ENCODE measurements at regions not wholly inside any gene's neighbourhood (a gene's known extent, or its start where the extent isn't known, plus 50 kb on each side); places are given as distances from the start of the nearest gene placed in this dataset.

- TF ChIP-seq EZH2 (optimal IDR thresholded peaks at IDR 0.05; ENCODE audit: low read depth, low read length), result no peak
- no peak for TF ChIP-seq EZH2phosphoT487 (IDR thresholded peaks at IDR 0.05; ENCODE audit: low read length)
- no peak for TF ChIP-seq CTCF (IDR thresholded peaks at IDR 0.05; ENCODE audit: low read length)
- Histone ChIP-seq H3K4me3 (ENCODE audit: low read length) (no peak overlapping the region), H3K27me3 (replicated peaks; ENCODE audit: insufficient read depth, low read length) (no peaks in the 10 kb centered on the region), H3F3A (ENCODE audit: insufficient read depth, low read length) (no peaks in the 10 kb centered on the region), H3K4me2 (ENCODE audit: low read depth, low read length) (no peak overlapping the region), H3K9me2 (replicated peaks; ENCODE audit: insufficient read depth, low read length) (no peaks in the 10 kb centered on the region), H3K36me3 (replicated peaks; ENCODE audit: insufficient read depth, low read length) (no peaks in the 10 kb centered on the region), H3K79me2 (ENCODE audit: low read length) (no peaks in the 10 kb centered on the region), H3K27ac (ENCODE audit: low read length) (no peak overlapping the region), H4K20me1 (ENCODE audit: insufficient read depth, low read length) (no peaks in the 10 kb centered on the region), H3K4me1 (ENCODE audit: low read length) (no peaks in the 10 kb centered on the region), H3K9ac (ENCODE audit: low read length) (no peak overlapping the region), H2AFZ (ENCODE audit: low read length) (no peak overlapping the region), H3K9me3 (replicated peaks; ENCODE audit: insufficient read depth, low read length) (no peaks in the 10 kb centered on the region)
- DNase-seq, result no peak
Measured at GRCh38 chr4:163680386-163681098, 186.1 kb downstream of the TMA16 start.

- H3K4me3 ChIP-seq (ENCODE audit: low read length), result no peak overlapping the region
- no peaks in the 10 kb centered on the region for H3K79me2 ChIP-seq (ENCODE audit: low read length)
- H3K4me2 ChIP-seq (ENCODE audit: low read depth, low read length), result no peak overlapping the region
- TF ChIP-seq EZH2phosphoT487 (IDR thresholded peaks at IDR 0.05; ENCODE audit: low read length) (no peak), EZH2 (optimal IDR thresholded peaks at IDR 0.05; ENCODE audit: low read depth, low read length) (no peak), CTCF (IDR thresholded peaks at IDR 0.05; ENCODE audit: low read length) (peak; percentile 70)
- DNase-seq, result peak; percentile 66
- no peaks in the 10 kb centered on the region for H3K9me2 ChIP-seq (replicated peaks; ENCODE audit: insufficient read depth, low read length)
- no peaks in the 10 kb centered on the region for H3K36me3 ChIP-seq (replicated peaks; ENCODE audit: insufficient read depth, low read length)
- no peaks in the 10 kb centered on the region for H4K20me1 ChIP-seq (ENCODE audit: insufficient read depth, low read length)
- H3F3A ChIP-seq (ENCODE audit: insufficient read depth, low read length), result no peaks in the 10 kb centered on the region
- H3K9ac ChIP-seq (ENCODE audit: low read length), result no peak overlapping the region
- no peak overlapping the region for H3K27ac ChIP-seq (ENCODE audit: low read length)
- H2AFZ ChIP-seq (ENCODE audit: low read length), result no peak overlapping the region
- H3K27me3 ChIP-seq (replicated peaks; ENCODE audit: insufficient read depth, low read length), result no peaks in the 10 kb centered on the region
- no peaks in the 10 kb centered on the region for H3K9me3 ChIP-seq (replicated peaks; ENCODE audit: insufficient read depth, low read length)
- no peaks in the 10 kb centered on the region for H3K4me1 ChIP-seq (ENCODE audit: low read length)
Measured at GRCh38 chr4:163681208-163681821, 186.8 kb downstream of the TMA16 start.

- Histone ChIP-seq H4K20me1 (ENCODE audit: insufficient read depth, low read length) (no peaks in the 10 kb centered on the region), H3K27me3 (replicated peaks; ENCODE audit: insufficient read depth, low read length) (no peaks in the 10 kb centered on the region), H3K27ac (ENCODE audit: low read length) (no peak overlapping the region), H3K36me3 (replicated peaks; ENCODE audit: insufficient read depth, low read length) (no peaks in the 10 kb centered on the region), H3F3A (ENCODE audit: insufficient read depth, low read length) (no peaks in the 10 kb centered on the region), H3K4me3 (ENCODE audit: low read length) (no peak overlapping the region), H3K79me2 (ENCODE audit: low read length) (no peaks in the 10 kb centered on the region), H3K9me3 (replicated peaks; ENCODE audit: insufficient read depth, low read length) (no peaks in the 10 kb centered on the region), H3K4me1 (ENCODE audit: low read length) (no peaks in the 10 kb centered on the region), H3K9ac (ENCODE audit: low read length) (no peak overlapping the region), H3K4me2 (ENCODE audit: low read depth, low read length) (no peak overlapping the region), H2AFZ (ENCODE audit: low read length) (no peak overlapping the region), H3K9me2 (replicated peaks; ENCODE audit: insufficient read depth, low read length) (no peaks in the 10 kb centered on the region)
- no peak for DNase-seq
- TF ChIP-seq EZH2phosphoT487 (IDR thresholded peaks at IDR 0.05; ENCODE audit: low read length), result no peak
- no peak for TF ChIP-seq CTCF (IDR thresholded peaks at IDR 0.05; ENCODE audit: low read length)
- TF ChIP-seq EZH2 (optimal IDR thresholded peaks at IDR 0.05; ENCODE audit: low read depth, low read length), result no peak
Measured at GRCh38 chr4:163688856-163689255, 194.4 kb downstream of the TMA16 start.
